GM13976 (cell line): ENCODE measurements at regions not wholly inside any gene's neighbourhood (a gene's known extent, or its start where the extent isn't known, plus 50 kb on each side); places are given as distances from the start of the nearest gene placed in this dataset.

ENCODE experiments used
- DNase-seq: peaks from one replicate; pipeline ENCODE4 v3.0.0; 2012; ENCODE audit warnings: low spot score
- CTCF ChIP-seq: IDR thresholded peaks from 2 replicates; pipeline ENCODE4 v1.5.1; 2012; ENCODE audit warnings: borderline replicate concordance, mild to moderate bottlenecking; ENCODE audit not compliant: insufficient read depth; ENCODE audit errors: extremely low read depth, missing control alignments, control extremely low read depth
- in situ Hi-C: fragments of 300-500 bp; cut with MboI; formaldehyde crosslinking; loops from one replicate; pipeline ENCODE4 v1.12.0; 2022; ENCODE audit warnings: low sequenced_read_pairs, mixed read lengths, inconsistent platforms; ENCODE audit not compliant: unreplicated experiment

GRCh38 chrX:137413190-137413589, 152.7 kb upstream of the ZIC3 start:
- no peak for DNase-seq
- TF ChIP-seq CTCF, result no peak
- in situ Hi-C loops, result no loop called here

- in situ Hi-C loops, result no loop called here
- TF ChIP-seq CTCF, result no peak
- no peak for DNase-seq
Observed at GRCh38 chrX:137405449-137406140, 160.3 kb upstream of the ZIC3 start.

GRCh38 chrX:137401092-137401491, 164.8 kb upstream of the ZIC3 start:
- no peak for DNase-seq
- in situ Hi-C loops, result no loop called here
- TF ChIP-seq CTCF, result no peak

GRCh38 chrX:137387646-137388045, 178.3 kb upstream of the ZIC3 start:
- no peak for TF ChIP-seq CTCF
- in situ Hi-C loops, result no loop called here
- no peak for DNase-seq

- in situ Hi-C loops, result no loop called here
- DNase-seq, result no peak
- no peak for TF ChIP-seq CTCF
Observed at GRCh38 chrX:137366018-137366633, 199.8 kb upstream of the ZIC3 start.

- TF ChIP-seq CTCF, result no peak
- in situ Hi-C loops, result no loop called here
- DNase-seq, result no peak
Observed at GRCh38 chrX:137363559-137363958, 202.4 kb upstream of the ZIC3 start.

DNA sequence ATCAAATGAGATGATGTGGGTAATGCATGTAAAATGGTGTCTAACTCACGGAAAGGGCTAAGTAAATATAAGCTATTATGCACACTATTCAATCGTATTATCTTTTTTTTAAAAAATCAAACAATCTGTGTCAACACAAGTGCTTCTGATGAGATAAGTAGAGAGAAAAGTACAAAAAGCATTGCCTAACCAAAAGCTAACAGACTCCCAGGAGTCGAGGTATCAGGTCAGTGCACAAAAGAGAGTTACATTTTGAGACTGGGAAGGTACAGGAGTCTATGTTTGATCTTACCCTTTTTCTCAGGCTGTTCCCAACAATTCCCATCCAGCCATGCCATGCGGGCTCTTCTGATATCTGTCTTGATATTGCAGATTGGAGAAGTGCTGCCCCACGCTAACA, 203.3 kb upstream of the ZIC3 start:
- no peak for TF ChIP-seq CTCF
- in situ Hi-C loops, result no loop called here
- DNase-seq, result no peak
